IMR-90 (cell line): ENCODE measurements at regions not wholly inside any gene's neighbourhood (a gene's known extent, or its start where the extent isn't known, plus 50 kb on each side); places are given as distances from the start of the nearest gene placed in this dataset.

Source experiments
- BHLHE40 ChIP-seq: fragments of 150-350 bp; IDR thresholded peaks from 2 replicates; pipeline ENCODE4 v1.6.1; 2016; ENCODE audit warnings: mild to moderate bottlenecking, low read depth, low read length
- CEBPB ChIP-seq: IDR thresholded peaks from 2 replicates; pipeline ENCODE4 v1.6.1; 2012; ENCODE audit warnings: low read depth, low read length, improper control_type of control experiment
- NFE2L2 ChIP-seq: fragments of 150-350 bp; IDR thresholded peaks from 2 replicates; pipeline ENCODE4 v1.6.1; 2016; ENCODE audit warnings: low read depth, mild to moderate bottlenecking, low read length
- POLR2A ChIP-seq: IDR thresholded peaks from 2 replicates; pipeline ENCODE4 v1.6.1; 2012; ENCODE audit warnings: mild to moderate bottlenecking, low read depth, low read length
- RFX5 ChIP-seq: IDR thresholded peaks from 2 replicates; pipeline ENCODE4 v1.8.0; 2012; ENCODE audit warnings: low read depth, mild to moderate bottlenecking, low read length, moderate library complexity
- USF2 ChIP-seq: fragments of 150-350 bp; IDR thresholded peaks from 2 replicates; pipeline ENCODE4 v1.6.1; 2017; ENCODE audit warnings: mild to moderate bottlenecking, antibody characterized with exemption, low read length, low read depth
- TF ChIP-seq, protein P1 (sequence below): conservative IDR thresholded peaks from 2 replicates; pipeline ENCODE4 v1.5.1; 2012; ENCODE audit warnings: mild to moderate bottlenecking, low read depth, low read length, improper control_type of control experiment

DNA sequence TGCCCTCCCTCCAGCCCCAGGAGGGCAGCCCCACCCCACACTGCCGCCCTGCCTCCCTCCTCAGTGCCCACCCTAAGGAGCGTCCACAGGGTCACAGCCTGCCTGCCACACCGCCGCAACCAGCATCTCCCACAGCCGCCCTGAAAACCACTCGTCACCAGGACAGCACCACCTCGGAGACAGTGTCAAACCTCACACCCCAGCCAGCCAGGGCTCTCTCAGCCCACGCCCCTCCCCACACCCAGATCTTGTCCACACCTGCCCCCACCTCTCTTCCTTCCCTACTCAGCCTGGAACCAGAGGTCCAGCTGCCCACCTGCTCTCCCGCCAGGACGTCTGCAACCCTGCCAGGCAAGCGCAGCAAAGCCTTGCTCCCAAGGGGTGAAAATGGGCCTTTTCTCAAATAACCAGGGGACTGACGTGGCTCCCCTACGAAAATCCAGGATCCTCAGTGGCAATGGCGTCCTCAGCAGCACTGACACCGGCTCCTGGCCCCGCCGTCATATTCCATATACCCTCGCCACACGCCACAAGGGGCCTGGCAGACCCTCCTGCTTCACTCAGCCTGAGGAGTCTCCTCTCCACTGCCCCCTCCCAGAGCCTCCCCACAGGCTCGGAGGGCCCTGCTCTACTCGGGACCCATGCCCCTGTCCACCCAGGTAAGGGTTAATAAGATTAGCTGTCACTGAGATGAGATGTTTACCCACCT is 71.0 kb upstream of the ADAMTS2 start:
- TF ChIP-seq, protein P1, sequence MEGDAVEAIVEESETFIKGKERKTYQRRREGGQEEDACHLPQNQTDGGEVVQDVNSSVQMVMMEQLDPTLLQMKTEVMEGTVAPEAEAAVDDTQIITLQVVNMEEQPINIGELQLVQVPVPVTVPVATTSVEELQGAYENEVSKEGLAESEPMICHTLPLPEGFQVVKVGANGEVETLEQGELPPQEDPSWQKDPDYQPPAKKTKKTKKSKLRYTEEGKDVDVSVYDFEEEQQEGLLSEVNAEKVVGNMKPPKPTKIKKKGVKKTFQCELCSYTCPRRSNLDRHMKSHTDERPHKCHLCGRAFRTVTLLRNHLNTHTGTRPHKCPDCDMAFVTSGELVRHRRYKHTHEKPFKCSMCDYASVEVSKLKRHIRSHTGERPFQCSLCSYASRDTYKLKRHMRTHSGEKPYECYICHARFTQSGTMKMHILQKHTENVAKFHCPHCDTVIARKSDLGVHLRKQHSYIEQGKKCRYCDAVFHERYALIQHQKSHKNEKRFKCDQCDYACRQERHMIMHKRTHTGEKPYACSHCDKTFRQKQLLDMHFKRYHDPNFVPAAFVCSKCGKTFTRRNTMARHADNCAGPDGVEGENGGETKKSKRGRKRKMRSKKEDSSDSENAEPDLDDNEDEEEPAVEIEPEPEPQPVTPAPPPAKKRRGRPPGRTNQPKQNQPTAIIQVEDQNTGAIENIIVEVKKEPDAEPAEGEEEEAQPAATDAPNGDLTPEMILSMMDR = no peak
- no peak for TF ChIP-seq USF2
- no peak for TF ChIP-seq POLR2A
- no peak for TF ChIP-seq NFE2L2
- no peak for TF ChIP-seq BHLHE40
- TF ChIP-seq RFX5 = no peak
- no peak for TF ChIP-seq CEBPB
